ENCODE measurements at regions not wholly inside any gene's neighbourhood (a gene's known extent, or its start where the extent isn't known, plus 50 kb on each side); places are given as distances from the start of the nearest gene placed in this dataset.
A peak's percentile ranks its signal among the peaks of the same experiment; 100 is the strongest.

GRCh38 chr11:10930972-10931760, 73.3 kb upstream of the ZBED5 start:
- peaks cover 30% of the 10 kb centered on the region for H3K4me1 ChIP-seq (ENCODE audit: control insufficient read depth, insufficient read depth, low read length)

GRCh38 chr11:10930224-10930971, 72.5 kb upstream of the ZBED5 start:
- Histone ChIP-seq H3K27me3 (ENCODE audit: control insufficient read depth, insufficient read depth, low read length) (no peaks in the 10 kb centered on the region), H3K9ac (ENCODE audit: low read length) (peak overlapping the region; percentile 64), H3K27ac (ENCODE audit: low read depth, low read length) (peak overlapping the region; percentile 98), H3K4me3 (ENCODE audit: low read length) (peak overlapping the region; percentile 70), H3K4me1 (ENCODE audit: control insufficient read depth, insufficient read depth, low read length) (peaks cover 33% of the 10 kb centered on the region), H3K36me3 (ENCODE audit: control insufficient read depth, insufficient read depth, low read length) (no peaks in the 10 kb centered on the region)

More at GRCh38 chr11:10930972-10931760, 73.3 kb upstream of the ZBED5 start:
- Histone ChIP-seq H3K9ac (ENCODE audit: low read length) (peak overlapping the region; percentile 64), H3K27me3 (ENCODE audit: control insufficient read depth, insufficient read depth, low read length) (no peaks in the 10 kb centered on the region), H3K36me3 (ENCODE audit: control insufficient read depth, insufficient read depth, low read length) (no peaks in the 10 kb centered on the region), H3K4me3 (ENCODE audit: low read length) (peak overlapping the region; percentile 70), H3K27ac (ENCODE audit: low read depth, low read length) (peak overlapping the region; percentile 98)

- H3K4me1 ChIP-seq (ENCODE audit: control insufficient read depth, insufficient read depth, low read length) = peaks cover 20% of the 10 kb centered on the region
- H3K36me3 ChIP-seq (ENCODE audit: control insufficient read depth, insufficient read depth, low read length) = no peaks in the 10 kb centered on the region
- no peaks in the 10 kb centered on the region for H3K27me3 ChIP-seq (ENCODE audit: control insufficient read depth, insufficient read depth, low read length)
- H3K4me3 ChIP-seq (ENCODE audit: low read length) = no peak overlapping the region
- H3K9ac ChIP-seq (ENCODE audit: low read length) = no peak overlapping the region
- H3K27ac ChIP-seq (ENCODE audit: low read depth, low read length) = peak overlapping the region; percentile 24
Measured at GRCh38 chr11:10927538-10927937, 69.7 kb upstream of the ZBED5 start.

DNA sequence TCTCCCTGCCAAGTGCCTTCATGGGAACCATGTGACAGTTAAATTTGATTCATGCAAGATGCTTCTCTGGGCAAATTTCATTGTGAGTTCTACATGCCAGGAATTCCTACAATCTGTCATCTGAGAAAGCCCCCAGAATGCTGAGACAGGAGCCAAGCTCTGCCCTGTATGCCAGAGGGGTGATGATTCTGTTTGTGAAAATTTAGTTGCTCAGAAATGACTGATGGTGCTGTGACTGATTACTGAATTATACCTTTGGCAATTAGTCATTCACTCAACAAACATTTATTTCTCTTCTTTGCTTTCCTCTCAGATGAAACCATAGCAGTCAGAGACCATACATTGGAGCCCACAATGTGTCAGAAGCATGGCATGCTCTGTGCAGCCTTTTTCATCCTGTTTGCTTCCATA, 69.0 kb upstream of the ZBED5 start:
- H3K9ac ChIP-seq (ENCODE audit: low read length) = no peak overlapping the region
- H3K36me3 ChIP-seq (ENCODE audit: control insufficient read depth, insufficient read depth, low read length) = no peaks in the 10 kb centered on the region
- no peak overlapping the region for H3K4me3 ChIP-seq (ENCODE audit: low read length)
- H3K4me1 ChIP-seq (ENCODE audit: control insufficient read depth, insufficient read depth, low read length) = peaks cover 15% of the 10 kb centered on the region
- peak overlapping the region; percentile 24 for H3K27ac ChIP-seq (ENCODE audit: low read depth, low read length)
- H3K27me3 ChIP-seq (ENCODE audit: control insufficient read depth, insufficient read depth, low read length) = no peaks in the 10 kb centered on the region

GRCh38 chr11:10925149-10925926, 67.5 kb upstream of the ZBED5 start:
- H3K9ac ChIP-seq (ENCODE audit: low read length) = no peak overlapping the region
- H3K36me3 ChIP-seq (ENCODE audit: control insufficient read depth, insufficient read depth, low read length) = no peaks in the 10 kb centered on the region
- no peak overlapping the region for H3K4me3 ChIP-seq (ENCODE audit: low read length)
- no peaks in the 10 kb centered on the region for H3K27me3 ChIP-seq (ENCODE audit: control insufficient read depth, insufficient read depth, low read length)
- H3K27ac ChIP-seq (ENCODE audit: low read depth, low read length) = peak overlapping the region; percentile 66
- peaks cover 15% of the 10 kb centered on the region for H3K4me1 ChIP-seq (ENCODE audit: control insufficient read depth, insufficient read depth, low read length)

DNA sequence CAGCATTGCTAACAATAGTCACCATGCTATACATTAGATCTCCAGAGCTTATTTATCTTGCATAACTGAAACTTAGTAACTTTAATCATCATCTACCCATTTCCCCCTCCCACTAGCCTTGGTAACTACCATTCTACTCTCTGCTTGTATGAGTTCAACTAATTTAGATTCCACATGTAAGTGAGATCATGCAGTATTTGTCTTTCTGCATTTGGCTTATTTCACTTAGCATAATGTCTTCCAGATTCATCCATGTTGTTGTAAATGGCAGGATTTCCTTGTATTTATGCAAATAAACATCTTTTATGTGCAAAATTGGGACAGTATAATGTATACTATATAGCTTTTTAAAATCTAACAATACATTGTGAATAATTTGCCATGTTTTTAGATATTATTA, 66.0 kb upstream of the ZBED5 start:
- Histone ChIP-seq H3K27me3 (ENCODE audit: control insufficient read depth, insufficient read depth, low read length) (no peaks in the 10 kb centered on the region), H3K36me3 (ENCODE audit: control insufficient read depth, insufficient read depth, low read length) (no peaks in the 10 kb centered on the region), H3K27ac (ENCODE audit: low read depth, low read length) (no peak overlapping the region), H3K4me1 (ENCODE audit: control insufficient read depth, insufficient read depth, low read length) (peaks cover 12% of the 10 kb centered on the region), H3K4me3 (ENCODE audit: low read length) (no peak overlapping the region), H3K9ac (ENCODE audit: low read length) (no peak overlapping the region)

- Histone ChIP-seq H3K36me3 (ENCODE audit: control insufficient read depth, insufficient read depth, low read length) (no peaks in the 10 kb centered on the region), H3K27me3 (ENCODE audit: control insufficient read depth, insufficient read depth, low read length) (no peaks in the 10 kb centered on the region), H3K4me1 (ENCODE audit: control insufficient read depth, insufficient read depth, low read length) (peaks cover 12% of the 10 kb centered on the region), H3K4me3 (ENCODE audit: low read length) (no peak overlapping the region), H3K27ac (ENCODE audit: low read depth, low read length) (peak overlapping the region; percentile 42), H3K9ac (ENCODE audit: low read length) (no peak overlapping the region)
Measured at GRCh38 chr11:10922892-10923291, 65.0 kb upstream of the ZBED5 start.

GRCh38 chr11:10920875-10921274, 63.0 kb upstream of the ZBED5 start:
- H3K36me3 ChIP-seq (ENCODE audit: control insufficient read depth, insufficient read depth, low read length) = no peaks in the 10 kb centered on the region
- no peak overlapping the region for H3K27ac ChIP-seq (ENCODE audit: low read depth, low read length)
- no peak overlapping the region for H3K4me3 ChIP-seq (ENCODE audit: low read length)
- H3K4me1 ChIP-seq (ENCODE audit: control insufficient read depth, insufficient read depth, low read length) = peaks cover 8% of the 10 kb centered on the region
- no peak overlapping the region for H3K9ac ChIP-seq (ENCODE audit: low read length)
- no peaks in the 10 kb centered on the region for H3K27me3 ChIP-seq (ENCODE audit: control insufficient read depth, insufficient read depth, low read length)

- H3K9ac ChIP-seq (ENCODE audit: low read length) = no peak overlapping the region
- H3K4me3 ChIP-seq (ENCODE audit: low read length) = no peak overlapping the region
- no peak overlapping the region for H3K27ac ChIP-seq (ENCODE audit: low read depth, low read length)
- H3K27me3 ChIP-seq (ENCODE audit: control insufficient read depth, insufficient read depth, low read length) = no peaks in the 10 kb centered on the region
- no peaks in the 10 kb centered on the region for H3K36me3 ChIP-seq (ENCODE audit: control insufficient read depth, insufficient read depth, low read length)
- peaks cover 3% of the 10 kb centered on the region for H3K4me1 ChIP-seq (ENCODE audit: control insufficient read depth, insufficient read depth, low read length)
Measured at GRCh38 chr11:10920205-10920604, 62.4 kb upstream of the ZBED5 start.

GRCh38 chr11:10918698-10919097, 60.8 kb upstream of the ZBED5 start:
- Histone ChIP-seq H3K27ac (ENCODE audit: low read depth, low read length) (no peak overlapping the region), H3K4me1 (ENCODE audit: control insufficient read depth, insufficient read depth, low read length) (no peaks in the 10 kb centered on the region), H3K4me3 (ENCODE audit: low read length) (no peak overlapping the region), H3K27me3 (ENCODE audit: control insufficient read depth, insufficient read depth, low read length) (no peaks in the 10 kb centered on the region), H3K9ac (ENCODE audit: low read length) (no peak overlapping the region), H3K36me3 (ENCODE audit: control insufficient read depth, insufficient read depth, low read length) (no peaks in the 10 kb centered on the region)

DNA sequence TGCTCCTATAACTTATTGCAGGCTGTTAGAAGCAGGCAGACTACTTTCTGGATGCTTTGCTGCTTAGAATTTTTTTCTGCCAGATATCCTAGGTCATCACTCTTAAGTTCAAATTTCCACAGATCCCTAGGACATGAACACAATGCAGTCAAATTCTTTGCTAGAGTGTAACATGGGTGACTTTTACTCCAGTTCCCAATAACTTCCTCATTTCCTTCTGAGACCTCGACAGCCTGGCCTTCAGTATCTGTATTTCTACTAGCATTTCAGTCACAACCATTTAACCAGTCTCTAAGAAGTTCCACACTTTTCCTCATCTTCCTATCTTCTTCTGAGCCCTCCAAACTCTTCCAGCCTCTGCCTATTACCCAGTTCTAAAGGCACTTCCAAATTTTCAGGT, 60.4 kb upstream of the ZBED5 start:
- Histone ChIP-seq H3K27ac (ENCODE audit: low read depth, low read length) (no peak overlapping the region), H3K27me3 (ENCODE audit: control insufficient read depth, insufficient read depth, low read length) (no peaks in the 10 kb centered on the region), H3K4me1 (ENCODE audit: control insufficient read depth, insufficient read depth, low read length) (no peaks in the 10 kb centered on the region), H3K36me3 (ENCODE audit: control insufficient read depth, insufficient read depth, low read length) (no peaks in the 10 kb centered on the region), H3K9ac (ENCODE audit: low read length) (no peak overlapping the region), H3K4me3 (ENCODE audit: low read length) (no peak overlapping the region)

- Histone ChIP-seq H3K27ac (ENCODE audit: low read depth, low read length) (no peak overlapping the region), H3K27me3 (ENCODE audit: control insufficient read depth, insufficient read depth, low read length) (no peaks in the 10 kb centered on the region), H3K9ac (ENCODE audit: low read length) (no peak overlapping the region), H3K4me3 (ENCODE audit: low read length) (no peak overlapping the region), H3K36me3 (ENCODE audit: control insufficient read depth, insufficient read depth, low read length) (no peaks in the 10 kb centered on the region), H3K4me1 (ENCODE audit: control insufficient read depth, insufficient read depth, low read length) (no peaks in the 10 kb centered on the region)
Measured at GRCh38 chr11:10917802-10918201, 59.9 kb upstream of the ZBED5 start.
